GM12874 (cell line): ENCODE measurements at regions not wholly inside any gene's neighbourhood (a gene's known extent, or its start where the extent isn't known, plus 50 kb on each side); places are given as distances from the start of the nearest gene placed in this dataset.

Source experiments
- CTCF ChIP-seq: IDR thresholded peaks from 2 replicates; pipeline ENCODE4 v1.5.1; 2011; ENCODE audit warnings: low read depth, mild to moderate bottlenecking, control low read depth, low read length, moderate library complexity; ENCODE audit not compliant: insufficient read depth

- TF ChIP-seq CTCF = no peak
Measured at GRCh38 chr12:83931451-83931850, 981.1 kb downstream of the SLC6A15 start.

GRCh38 chr12:83920821-83921547, 991.6 kb downstream of the SLC6A15 start:
- TF ChIP-seq CTCF = no peak

GRCh38 chr12:83919081-83919480, 993.5 kb downstream of the SLC6A15 start:
- no peak for TF ChIP-seq CTCF

GRCh38 chr12:83904175-83904574, 1008.4 kb downstream of the SLC6A15 start:
- no peak for TF ChIP-seq CTCF

- TF ChIP-seq CTCF = no peak
Measured at GRCh38 chr12:83896416-83896815, 1016.2 kb downstream of the SLC6A15 start.

- TF ChIP-seq CTCF = no peak
Measured at GRCh38 chr12:83893101-83893500, 1019.5 kb downstream of the SLC6A15 start.

- no peak for TF ChIP-seq CTCF
Measured at GRCh38 chr12:83889745-83890144, 1022.9 kb downstream of the SLC6A15 start.
